DMS53 treated with DMSO at 0.1 percent for 48 hours (cell line): ENCODE measurements at regions not wholly inside any gene's neighbourhood (a gene's known extent, or its start where the extent isn't known, plus 50 kb on each side); places are given as distances from the start of the nearest gene placed in this dataset.

Source experiments
- DNase-seq: peaks from one replicate; lab custom pipeline; 2025; ENCODE audit not compliant: unreplicated experiment; lab: John Stamatoyannopoulos, UW

DNA sequence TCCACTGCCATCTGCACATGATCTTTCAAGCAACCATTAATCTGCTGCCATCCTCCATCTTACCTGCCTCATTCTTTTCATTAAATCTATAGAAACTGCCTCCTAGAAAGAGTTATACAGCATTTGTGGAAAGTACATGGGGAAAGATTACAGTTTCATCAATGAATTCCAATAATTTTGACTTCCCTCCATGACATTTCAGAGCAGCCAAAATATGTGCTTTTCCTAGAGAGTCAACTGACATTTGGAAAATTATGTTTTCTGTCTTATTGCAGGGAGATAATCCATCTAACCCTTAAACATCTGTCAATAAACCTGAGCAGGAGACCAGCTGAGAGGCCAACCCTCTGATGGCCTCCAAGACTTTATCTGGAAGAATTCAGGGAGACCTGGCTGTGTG lies 147.0 kb upstream of the CDH5 start:
- no peak for DNase-seq

DNA sequence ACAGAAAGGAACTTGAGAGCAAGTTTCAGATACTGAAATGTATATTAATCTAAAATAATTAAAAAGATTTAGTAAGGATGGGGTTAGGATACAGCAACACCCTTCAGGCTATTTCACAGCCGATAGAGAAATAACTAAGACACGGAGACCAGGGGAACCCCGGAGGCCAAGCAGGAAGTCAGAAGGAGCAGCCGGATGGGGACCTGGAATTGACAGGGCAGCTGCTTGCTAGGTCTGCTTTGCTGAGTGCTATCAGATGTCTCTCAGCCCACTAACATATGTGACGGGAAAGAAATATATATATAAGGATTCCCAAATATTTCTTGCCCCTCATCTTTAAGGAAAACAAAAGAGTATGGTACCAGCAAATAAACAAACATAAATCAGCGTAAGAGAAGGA lies 154.1 kb upstream of the CDH5 start:
- no peak for DNase-seq

DNA sequence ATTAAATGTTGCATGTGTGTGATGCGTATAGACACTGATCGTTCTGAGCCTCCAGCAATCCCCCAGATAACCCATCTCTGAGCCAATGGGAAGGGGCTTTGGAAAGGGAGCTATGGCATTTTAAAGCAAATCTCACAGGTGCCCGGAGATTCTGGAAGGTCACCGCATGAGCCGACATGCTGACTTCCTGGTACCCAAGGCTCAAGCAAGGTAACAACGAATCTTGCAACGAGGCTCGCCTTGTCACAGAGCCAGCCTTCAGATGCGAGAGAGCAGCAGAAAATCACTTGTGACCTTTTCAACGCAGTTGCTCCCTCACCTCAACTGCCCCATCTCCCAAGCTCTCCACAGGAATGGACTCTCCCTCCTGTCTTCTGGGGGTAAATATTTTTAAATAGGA lies 154.8 kb upstream of the CDH5 start:
- no peak for DNase-seq

DNA sequence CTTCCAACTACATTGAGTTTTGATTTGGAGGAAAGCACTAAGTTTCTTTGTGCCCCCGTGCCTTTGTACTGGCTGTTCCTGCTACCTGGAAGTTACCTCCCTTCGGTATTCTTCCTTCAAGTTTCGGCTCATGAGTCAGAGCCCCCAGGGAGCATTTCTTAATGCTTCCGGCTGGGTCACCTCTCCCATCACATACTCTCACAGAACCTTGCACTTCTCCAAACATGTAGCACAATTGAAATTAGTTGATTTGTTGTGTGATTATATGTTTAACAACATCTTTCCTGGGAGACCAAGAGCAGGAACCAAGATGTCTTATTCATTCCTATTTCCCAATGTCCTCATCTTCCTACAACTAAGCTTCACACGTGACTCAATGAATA lies 158.6 kb upstream of the CDH5 start:
- DNase-seq: no peak

DNA sequence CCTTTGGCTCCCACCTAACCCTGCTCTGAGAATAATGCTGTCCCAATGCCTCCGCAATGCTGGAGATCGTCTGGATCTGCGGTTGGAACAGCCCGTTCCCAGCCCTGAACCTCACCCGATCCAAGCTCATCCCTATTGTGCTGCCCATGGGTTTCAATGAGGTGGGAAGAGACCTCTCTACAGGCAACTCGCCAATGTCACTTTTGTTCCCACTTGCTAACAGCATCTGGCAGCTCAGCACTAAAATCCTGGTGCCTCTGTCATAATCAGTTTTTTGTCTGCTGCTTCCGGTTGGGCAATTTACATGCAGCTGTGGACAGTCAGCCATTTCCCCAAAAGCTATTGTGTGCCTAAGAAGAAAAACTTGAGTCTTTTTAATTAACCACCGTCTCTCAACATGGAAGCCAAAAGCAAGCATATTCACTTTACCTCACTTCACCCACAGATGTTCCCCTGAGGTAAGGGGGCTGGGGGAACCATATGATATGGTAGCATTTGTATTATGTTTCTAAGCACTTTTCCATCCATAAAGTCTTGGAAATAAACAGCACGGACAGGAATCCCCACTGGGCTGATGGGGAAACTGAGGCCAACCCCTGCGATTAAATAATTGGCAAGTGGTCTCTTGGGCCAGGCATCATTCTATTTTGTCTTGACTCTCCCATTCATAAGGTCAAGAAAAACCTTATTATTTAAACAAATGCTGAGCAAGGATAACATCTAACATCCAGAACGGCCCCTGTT lies 159.2 kb upstream of the CDH5 start:
- DNase-seq: no peak

DNA sequence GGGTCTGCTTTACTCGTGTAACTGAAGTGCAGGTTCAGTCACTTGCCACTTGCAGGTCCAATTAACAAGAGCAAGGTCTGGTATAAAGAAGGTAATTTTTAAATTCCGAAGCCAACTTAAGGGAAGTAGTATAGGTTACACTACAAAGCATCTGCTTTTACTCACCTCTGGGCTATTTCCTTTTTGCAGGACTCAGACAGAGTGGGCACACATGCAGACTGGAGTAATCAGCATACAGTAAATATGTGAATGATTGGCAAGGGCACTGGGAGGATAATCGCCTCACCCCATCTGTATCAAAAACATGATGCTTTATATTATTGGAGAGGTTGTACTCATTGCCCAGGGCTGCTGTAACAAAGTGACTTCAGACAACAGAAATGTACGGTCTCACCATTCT lies 160.1 kb upstream of the CDH5 start:
- no peak for DNase-seq

DNA sequence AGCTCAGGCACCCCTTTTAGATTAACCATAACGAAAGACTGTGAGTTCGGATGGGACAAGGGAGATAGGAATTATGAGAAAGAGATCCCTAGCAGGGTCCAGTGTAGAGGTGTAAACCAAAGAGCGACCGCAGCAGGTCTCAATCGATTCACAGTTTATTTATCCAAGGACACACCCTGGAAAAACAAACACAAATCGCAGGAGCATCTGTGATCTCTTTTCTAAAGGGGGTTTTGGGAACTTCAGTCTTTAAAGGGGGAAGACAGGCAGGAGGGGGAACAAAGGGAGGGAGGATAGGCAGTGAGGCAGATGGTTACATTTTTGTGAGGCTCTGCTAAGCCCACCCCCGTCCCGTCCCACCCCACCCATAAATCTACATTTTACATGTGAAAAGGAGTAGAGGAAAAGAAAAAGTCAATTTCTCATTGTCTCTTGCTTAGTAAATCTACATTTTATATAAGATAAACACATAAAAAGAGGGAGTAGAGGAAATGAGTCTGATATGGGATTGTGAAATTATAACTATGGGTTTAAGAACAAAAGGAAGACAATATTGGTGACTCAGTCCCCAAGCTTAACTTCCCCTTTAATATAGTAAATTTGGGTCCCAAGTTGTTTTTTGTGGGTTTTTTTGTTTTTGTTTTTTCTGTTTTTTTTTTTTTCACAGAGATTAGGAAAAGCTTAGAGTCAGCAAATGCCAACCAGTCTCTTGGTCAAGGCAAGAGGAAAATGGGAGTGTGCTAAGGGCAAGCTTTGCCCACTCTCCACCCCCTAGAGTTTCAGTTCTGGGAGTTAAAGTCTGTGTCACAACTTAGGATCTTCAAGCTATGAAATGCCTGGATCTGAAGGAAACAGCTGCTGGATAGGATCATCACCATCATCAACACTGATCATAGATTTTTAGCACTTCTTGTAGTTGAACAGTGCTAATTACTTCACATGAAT lies 160.9 kb upstream of the CDH5 start:
- DNase-seq: no peak

DNA sequence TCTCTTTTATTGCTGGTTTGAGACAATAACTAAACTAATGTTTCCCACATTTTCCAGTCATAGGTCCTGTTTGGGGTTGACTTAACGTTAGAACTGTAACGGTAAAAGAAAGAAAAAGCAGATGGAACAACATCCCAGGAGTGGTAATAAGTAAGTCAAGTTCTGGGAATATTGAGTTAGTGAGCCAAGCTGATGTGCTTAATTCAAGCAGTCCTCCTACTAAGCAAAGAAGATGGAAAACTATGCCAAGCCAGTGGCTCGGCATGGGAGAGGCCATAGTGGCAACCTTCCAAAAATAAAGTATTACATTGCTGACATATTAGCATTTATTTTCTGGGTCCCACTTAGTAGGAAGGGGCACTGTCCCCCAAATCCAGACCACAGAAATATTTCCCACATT lies 161.7 kb upstream of the CDH5 start:
- no peak for DNase-seq

DNA sequence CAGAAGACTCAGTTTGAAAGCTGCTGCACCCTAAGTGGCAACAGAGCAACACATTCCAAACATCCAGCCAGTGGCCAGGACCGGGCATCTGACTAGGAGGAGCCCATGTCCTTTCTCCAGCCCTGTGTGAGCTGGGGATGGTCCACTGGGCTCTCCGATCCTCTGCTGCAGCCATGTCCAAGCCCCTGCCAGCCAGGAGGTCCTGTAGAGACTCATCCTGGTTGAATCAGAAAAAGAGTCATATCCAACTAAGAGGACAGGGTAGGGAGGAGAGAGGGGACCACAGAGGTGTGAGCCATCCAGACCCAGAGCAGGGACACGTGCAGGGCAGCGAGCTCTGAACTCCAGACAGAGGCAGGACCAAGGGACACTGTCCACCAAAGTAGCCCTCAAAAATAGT lies 163.0 kb upstream of the CDH5 start:
- DNase-seq: no peak

DNA sequence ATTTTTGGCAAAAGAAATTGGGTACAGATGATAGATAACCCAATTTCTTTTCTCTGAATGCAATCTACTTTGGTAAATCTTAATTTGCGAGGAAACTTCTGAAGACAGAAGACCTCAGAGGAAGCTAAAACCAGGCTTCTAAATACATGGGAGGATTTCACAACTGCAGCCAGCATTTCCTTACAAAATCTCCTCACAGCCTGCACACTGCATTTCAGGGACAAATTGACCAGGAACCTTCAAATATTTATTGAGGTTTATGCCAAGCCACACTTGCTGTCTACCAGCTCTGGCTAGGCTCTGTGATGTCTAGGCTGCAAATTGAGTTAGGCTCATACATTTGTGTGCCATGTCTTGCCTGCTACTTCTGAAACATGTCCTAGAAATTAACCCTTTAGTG lies 167.3 kb upstream of the CDH5 start:
- no peak for DNase-seq

DNA sequence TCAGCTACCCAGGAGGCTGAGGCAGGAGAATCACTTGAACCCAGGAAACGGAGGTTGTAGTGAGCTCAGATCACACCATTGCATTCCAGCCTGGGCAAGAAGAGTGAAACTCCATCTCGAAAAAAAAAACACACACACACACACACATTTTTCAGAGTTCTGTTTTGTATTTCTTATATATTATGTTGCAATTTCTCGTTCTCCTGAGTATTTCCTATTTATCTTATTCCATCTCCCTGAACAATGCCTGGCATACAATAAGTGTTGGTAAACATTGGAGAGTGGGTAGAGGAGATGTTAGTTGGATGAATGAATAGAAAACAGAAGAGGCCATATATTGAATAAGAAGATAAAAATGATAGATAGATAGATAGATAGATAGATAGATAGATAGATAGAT lies 167.8 kb upstream of the CDH5 start:
- no peak for DNase-seq

DNA sequence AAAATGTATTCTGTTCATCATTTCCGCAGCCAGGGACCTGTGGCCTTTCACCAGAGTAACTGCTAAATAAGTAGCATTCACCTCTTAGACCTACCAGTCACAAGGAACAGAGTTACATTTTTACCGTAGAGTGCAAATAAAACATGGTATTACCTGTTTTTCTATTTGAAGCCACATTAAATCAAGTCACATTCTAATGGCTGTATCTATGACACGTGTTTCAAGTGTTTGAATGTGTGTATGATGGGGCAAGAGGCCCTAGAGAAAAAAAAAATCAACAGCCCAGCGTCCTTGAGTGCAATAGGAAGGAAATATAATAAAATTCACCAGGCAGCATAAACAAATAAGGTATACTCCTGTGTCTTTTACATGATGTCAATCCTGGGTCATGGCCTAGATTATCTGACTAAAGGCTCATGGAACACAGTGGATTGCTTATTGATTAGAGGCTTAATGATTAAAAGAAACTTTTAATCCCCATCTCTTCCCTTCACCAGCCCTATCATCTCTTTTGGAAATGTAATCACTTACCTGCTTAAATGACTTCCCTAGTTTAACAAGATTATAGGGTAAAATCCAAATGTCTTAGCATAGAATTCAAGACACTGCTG lies 168.7 kb upstream of the CDH5 start:
- no peak for DNase-seq

DNA sequence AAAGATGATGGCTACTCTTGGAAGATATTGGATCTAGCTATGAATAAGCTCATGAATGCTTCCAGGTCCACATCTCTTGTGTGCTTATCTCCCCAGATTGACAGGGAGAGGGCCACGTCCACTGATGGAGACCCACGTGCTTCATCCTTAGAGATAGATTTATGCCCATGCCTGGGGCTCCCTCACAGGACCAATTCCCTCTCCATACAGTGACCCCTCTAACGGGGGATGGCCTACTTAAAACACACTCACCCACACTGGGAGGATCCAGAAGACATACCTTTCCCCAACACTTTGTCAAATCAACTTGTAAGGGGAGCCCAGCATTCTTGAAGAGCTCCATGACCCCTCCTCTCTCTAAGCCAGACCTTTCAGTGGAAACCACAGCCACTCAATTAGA lies 169.7 kb upstream of the CDH5 start:
- DNase-seq: no peak

DNA sequence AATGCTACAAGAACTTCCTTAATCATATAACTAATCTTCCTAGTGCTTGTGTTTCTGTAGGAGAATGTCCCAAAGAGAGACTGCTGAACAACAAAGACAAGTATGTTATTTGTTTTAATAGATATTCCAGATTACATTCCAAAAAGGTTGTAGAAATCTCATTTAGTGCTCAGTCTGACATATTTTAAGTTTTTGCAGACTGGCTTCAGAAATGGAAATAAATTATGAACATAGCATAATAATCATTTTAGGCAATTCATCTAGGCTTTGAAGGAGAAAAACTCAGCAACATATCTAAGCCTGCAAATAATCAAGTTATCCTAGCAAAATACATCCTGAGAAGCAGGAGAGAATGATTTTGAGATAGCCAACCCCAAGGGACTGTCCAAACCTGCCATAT lies 171.6 kb upstream of the CDH5 start:
- DNase-seq: no peak

DNA sequence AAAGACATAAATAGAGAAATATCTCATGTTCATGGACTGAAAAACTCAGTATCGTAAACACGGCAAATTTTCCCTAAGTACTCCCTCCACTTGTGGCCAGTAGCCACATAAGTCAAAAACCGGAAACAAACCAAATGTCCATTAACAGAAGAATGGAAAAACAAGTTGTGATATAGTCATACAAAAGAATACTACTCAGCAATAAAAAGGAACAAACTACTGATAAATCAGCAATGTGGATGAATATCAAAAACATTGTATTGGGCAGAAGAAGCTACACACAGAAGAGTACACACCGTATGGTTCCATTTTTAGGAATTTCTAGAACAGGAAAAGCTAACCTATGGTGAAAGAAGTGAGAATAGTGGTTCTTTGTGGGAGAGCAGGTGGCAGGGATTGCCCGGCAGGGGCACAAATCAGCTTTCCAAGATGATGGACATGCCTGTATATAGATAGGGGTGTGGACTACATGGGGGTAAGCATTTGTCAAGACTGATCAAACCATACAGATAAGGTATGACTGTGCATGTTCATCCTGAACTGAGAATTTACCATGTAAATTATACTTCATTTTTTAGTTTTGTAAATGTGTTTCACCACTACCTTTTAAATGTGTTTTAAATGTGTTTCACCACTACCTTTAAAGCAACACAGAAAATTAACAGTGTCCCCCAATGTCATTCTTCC lies 172.8 kb upstream of the CDH5 start:
- DNase-seq: no peak

DNA sequence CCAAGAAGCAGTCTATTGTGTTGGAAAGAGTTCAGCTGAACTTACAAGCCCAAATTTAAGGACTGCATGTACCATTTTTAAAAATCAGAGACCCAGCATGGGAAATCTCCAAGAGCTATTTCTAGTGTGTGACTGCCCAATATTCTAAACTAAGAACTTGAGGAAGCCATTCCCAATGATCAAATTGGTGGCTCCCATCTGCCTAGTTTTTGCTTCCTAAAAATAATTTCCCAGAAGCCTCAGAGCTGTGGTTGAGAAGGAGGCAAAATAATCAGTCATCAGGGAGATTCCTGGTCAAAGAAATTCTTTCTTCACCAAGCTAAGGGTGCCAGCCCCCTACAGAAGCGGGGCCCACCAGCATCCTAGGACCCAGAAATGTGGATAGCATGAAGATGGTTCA lies 176.1 kb upstream of the CDH5 start:
- no peak for DNase-seq

DNA sequence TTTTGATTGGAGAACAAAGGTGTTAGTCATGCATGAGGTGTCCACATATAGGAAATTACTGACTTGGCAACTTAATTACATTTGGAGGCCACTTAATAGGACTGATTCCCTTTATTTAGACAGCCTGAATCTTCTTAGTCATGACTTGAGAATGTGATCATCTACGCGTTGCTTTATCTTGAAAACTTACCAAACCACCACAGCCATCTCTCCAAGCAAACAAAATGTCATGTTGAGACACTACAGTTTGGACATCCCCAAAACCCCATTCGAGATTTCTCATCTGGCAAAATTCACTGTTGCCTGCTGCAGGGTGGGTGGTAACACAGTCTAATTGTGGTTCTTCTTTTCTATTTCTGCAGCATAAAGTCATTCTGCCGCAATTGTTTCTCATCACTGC lies 176.5 kb upstream of the CDH5 start:
- DNase-seq: no peak

DNA sequence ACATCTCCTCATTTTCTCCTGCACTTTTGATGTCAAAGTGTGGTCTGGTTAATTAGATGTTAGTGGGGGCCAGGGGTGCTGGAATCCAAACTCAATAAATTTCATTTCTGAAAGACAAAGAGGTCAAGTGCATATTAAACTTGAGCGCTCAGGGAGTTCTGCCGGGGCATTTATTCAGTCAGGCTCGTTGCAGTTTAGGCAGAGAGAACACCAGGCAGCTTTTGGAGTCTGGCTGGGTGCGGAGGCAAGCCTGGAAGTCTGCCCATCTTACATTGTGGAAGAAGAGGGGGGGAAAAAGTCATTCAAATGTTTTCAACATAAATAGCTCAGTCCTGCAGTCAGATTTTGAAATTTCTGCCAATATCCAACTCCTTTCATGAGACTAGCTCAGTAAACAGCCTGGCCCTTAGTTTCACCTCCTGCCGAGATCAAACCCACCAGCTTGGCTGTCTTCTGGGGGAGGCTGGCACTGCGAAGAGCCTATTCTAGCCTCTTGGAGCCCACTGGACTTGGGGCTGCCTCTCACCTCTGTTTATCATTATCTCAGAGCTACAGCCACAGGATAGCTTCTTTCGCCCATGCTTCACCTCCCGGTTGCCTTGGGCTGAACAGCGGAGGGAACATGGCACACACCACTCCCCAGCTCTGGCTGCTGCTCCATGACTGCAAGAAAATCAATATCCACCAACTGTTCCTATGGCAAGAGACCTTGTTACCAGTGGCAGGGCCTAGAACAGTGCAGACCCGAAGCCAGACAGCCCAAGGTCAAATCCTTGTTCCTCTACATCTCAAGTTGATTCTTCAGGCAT lies 177.4 kb upstream of the CDH5 start:
- no peak for DNase-seq

DNA sequence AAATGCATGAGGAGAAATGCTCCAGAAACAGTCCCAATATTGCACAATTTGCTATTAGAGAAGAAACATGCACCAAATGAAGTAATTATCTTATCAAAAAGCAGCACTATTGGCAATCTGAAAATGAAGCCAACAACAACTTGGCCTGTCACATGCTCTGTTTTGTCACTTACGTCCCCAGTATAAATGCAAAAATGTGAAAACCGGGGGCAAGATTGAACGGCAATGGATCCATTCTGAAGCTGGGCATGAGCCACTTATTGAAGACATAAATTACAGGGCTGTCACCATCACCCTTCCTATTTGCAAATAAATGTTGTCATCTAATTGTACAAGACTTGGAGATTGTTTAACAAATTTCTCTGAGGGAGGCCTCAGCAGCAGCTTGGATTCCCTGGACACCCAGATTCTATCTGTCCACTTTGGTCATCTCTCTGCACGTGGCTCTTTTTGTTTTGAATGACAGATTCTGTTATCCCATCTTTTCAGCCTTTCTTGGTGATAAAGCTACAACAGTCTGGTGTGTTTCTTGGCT lies 180.2 kb upstream of the CDH5 start:
- DNase-seq: no peak

DNA sequence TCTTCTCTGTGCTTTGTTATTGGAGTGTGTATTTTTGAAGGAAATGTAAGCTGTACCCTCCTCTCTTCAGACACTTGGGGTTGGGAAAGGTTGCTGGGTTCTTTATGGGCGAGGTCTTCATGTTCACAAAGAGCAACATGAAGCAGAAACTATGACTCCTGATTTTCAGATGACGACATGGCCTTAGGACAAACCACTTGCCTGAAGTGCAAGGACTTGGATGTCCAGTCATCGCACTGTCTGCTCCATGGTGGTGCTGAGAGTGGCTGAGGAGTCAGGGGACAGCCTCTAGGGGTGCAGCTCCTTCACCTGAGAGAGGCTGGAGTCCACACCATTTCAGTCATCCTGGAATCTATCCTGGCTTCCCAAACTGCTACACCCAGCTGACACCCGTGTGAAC lies 183.9 kb upstream of the CDH5 start:
- DNase-seq: no peak
